Esophagus muscularis mucosa (tissue), 4 donors: ENCODE measurements at regions not wholly inside any gene's neighbourhood (a gene's known extent, or its start where the extent isn't known, plus 50 kb on each side); places are given as distances from the start of the nearest gene placed in this dataset.
"Not testable (repeated sequence)": the region's sequence is repeated elsewhere in the genome, so short reads cannot be mapped to it uniquely, and the experiment has no call there.

Source experiments
- DNase-seq: peaks from one replicate; pipeline ENCODE4 v3.0.0-alpha.2; 2017; ENCODE audit errors: extremely low spot score
- H3K27ac ChIP-seq, 4 donors: fragments of 200-600 bp; sonication (generic); replicated peaks in 1 of 4; 1 replicate in 3 of 4; 2 replicates in 1 of 4; pipeline ENCODE4 v1.5.1; 2016 to 2019; ENCODE audit warnings: mild to moderate bottlenecking in 1 of 4
- H3K27me3 ChIP-seq, 4 donors: fragments of 200-600 bp; sonication (generic); one replicate each; pipeline versions ENCODE4 v1.5.1 to v1.6.0; 2016 to 2019
- H3K36me3 ChIP-seq, 4 donors: fragments of 200-600 bp; sonication (generic); one replicate each; pipeline ENCODE4 v1.5.1; 2016 to 2019
- H3K4me1 ChIP-seq, 4 donors: fragments of 200-600 bp; sonication (generic); one replicate each; pipeline ENCODE4 v1.5.1; 2016 to 2019
- H3K4me3 ChIP-seq, 4 donors: fragments of 200-600 bp; sonication (generic); 1 replicate in 2 of 4; 2 replicates in 2 of 4; pipeline ENCODE4 v1.5.1; 2016 to 2019; ENCODE audit warnings: mild to moderate bottlenecking in 4 of 4, moderate library complexity in 1 of 4
- H3K9me3 ChIP-seq, 4 donors: fragments of 200-600 bp; sonication (generic); 1 replicate in 3 of 4; 2 replicates in 1 of 4; pipeline ENCODE4 v1.5.1; 2016 to 2019
- CTCF ChIP-seq, 3 experiments: fragments of 200-600 bp in 2 of 3; fragments of 450-650 bp in 1 of 3; sonication (generic) in 2 of 3; IDR thresholded peaks; one replicate each; pipeline ENCODE4 v1.5.1; 2017 to 2019; ENCODE audit warnings: antibody characterized with exemption in 3 of 3, mild to moderate bottlenecking in 2 of 3, moderate library complexity in 1 of 3
- EP300 ChIP-seq: sonication (generic); formaldehyde crosslinking; IDR thresholded peaks from one replicate; pipeline ENCODE4 v1.6.1; 2017; ENCODE audit warnings: antibody characterized with exemption
- POLR2A ChIP-seq: fragments of 450-650 bp; IDR thresholded peaks from one replicate; pipeline ENCODE4 v1.6.1; 2017; ENCODE audit warnings: antibody characterized with exemption, moderate library complexity, mild to moderate bottlenecking, low read depth
- POLR2AphosphoS5 ChIP-seq, 2 donors: sonication (generic); formaldehyde crosslinking; IDR thresholded peaks; one replicate each; pipeline ENCODE4 v1.6.1; 2017; ENCODE audit warnings: antibody characterized with exemption in 2 of 2
- WGBS: methylation state at CpG from one replicate; pipeline ENCODE4 v1.1.5; 2018; 5-methylcytosine and 5-hydroxymethylcytosine counted together
- intact Hi-C: fragments of 100-400 bp; cut with DNase I; formaldehyde crosslinking; loops from one replicate; pipeline ENCODE4 v1.15.1; 2023

- peaks cover 0 to 15% (median 5%) of the 10 kb centered on the region in 4 donors for H3K4me1 ChIP-seq
- no peaks in the 10 kb centered on the region for H3K36me3 ChIP-seq
- peaks cover 0 to 31% (median 0%) of the 10 kb centered on the region in 4 donors for H3K27me3 ChIP-seq
- DNase-seq: no peak
- intact Hi-C loops: no loop called here
- no peaks in the 10 kb centered on the region for H3K9me3 ChIP-seq
- H3K27ac ChIP-seq: no peak overlapping the region
- no peak overlapping the region for H3K4me3 ChIP-seq
- no peak for TF ChIP-seq CTCF (IDR thresholded peaks at IDR 0.05)
- TF ChIP-seq POLR2AphosphoS5 (IDR thresholded peaks at IDR 0.05): no peak
- no peak for TF ChIP-seq POLR2A
- no peak for TF ChIP-seq EP300
- 67% methylated on average over 4 of the region's 4 CpGs for WGBS
Observed at GRCh38 chr6:6741264-6741663, 152.7 kb downstream of the LY86 start.

GRCh38 chr6:6742535-6742934 is 154.0 kb downstream of the LY86 start:
- DNase-seq: no peak
- peaks cover 0 to 16% (median under 1%) of the 10 kb centered on the region in 4 donors for H3K4me1 ChIP-seq
- H3K4me3 ChIP-seq: no peak overlapping the region
- H3K27me3 ChIP-seq: peaks cover 0 to 22% (median 0%) of the 10 kb centered on the region in 4 donors
- no peak overlapping the region for H3K27ac ChIP-seq
- TF ChIP-seq POLR2AphosphoS5 (IDR thresholded peaks at IDR 0.05) (no peak), EP300 (no peak), POLR2A (no peak)
- no peaks in the 10 kb centered on the region for H3K36me3 ChIP-seq
- H3K9me3 ChIP-seq: no peaks in the 10 kb centered on the region
- WGBS: 100% methylated on average over 2 of the region's 2 CpGs
- intact Hi-C loops: no loop called here

- no peak for TF ChIP-seq POLR2AphosphoS5 (IDR thresholded peaks at IDR 0.05)
- TF ChIP-seq POLR2A: no peak
- no peak for TF ChIP-seq CTCF (IDR thresholded peaks at IDR 0.05)
- TF ChIP-seq EP300: no peak
- intact Hi-C loops: no loop called here
Observed at GRCh38 chr6:6744551-6744950, 156.0 kb downstream of the LY86 start.

GRCh38 chr6:6745637-6746332 is 157.3 kb downstream of the LY86 start:
- H3K4me3 ChIP-seq, H3K9me3 ChIP-seq, intact Hi-C loops, H3K36me3 ChIP-seq, DNase-seq, H3K27ac ChIP-seq, H3K27me3 ChIP-seq: not testable (repeated sequence)
- H3K4me1 ChIP-seq: peaks cover 14 to 29% (median 18%) of the 10 kb centered on the region in 4 donors
- 99% methylated on average over 38 of the region's 54 CpGs for WGBS

More at GRCh38 chr6:6744551-6744950, 156.0 kb downstream of the LY86 start:
- no peaks in the 10 kb centered on the region for H3K36me3 ChIP-seq
- no peaks in the 10 kb centered on the region for H3K9me3 ChIP-seq
- H3K27me3 ChIP-seq: peaks cover 0 to 3% (median 0%) of the 10 kb centered on the region in 4 donors
- peaks cover 2 to 24% (median 5%) of the 10 kb centered on the region in 4 donors for H3K4me1 ChIP-seq
- DNase-seq: no peak
- no peak overlapping the region for H3K27ac ChIP-seq
- WGBS: 74% methylated on average over 4 of the region's 4 CpGs
- H3K4me3 ChIP-seq: no peak overlapping the region

- no peak overlapping the region for H3K4me3 ChIP-seq
- H3K9me3 ChIP-seq: no peaks in the 10 kb centered on the region
- WGBS: 80% methylated on average over 15 of the region's 15 CpGs
- peaks cover 20 to 36% (median 24%) of the 10 kb centered on the region in 4 donors for H3K4me1 ChIP-seq
- intact Hi-C loops: no loop called here
- no peak for DNase-seq
- no peaks in the 10 kb centered on the region for H3K36me3 ChIP-seq
- no peaks in the 10 kb centered on the region for H3K27me3 ChIP-seq
- TF ChIP-seq EP300: no peak
- TF ChIP-seq POLR2AphosphoS5 (IDR thresholded peaks at IDR 0.05): no peak
- no peak for TF ChIP-seq CTCF (IDR thresholded peaks at IDR 0.05)
- H3K27ac ChIP-seq: no peak overlapping the region
Observed at GRCh38 chr6:6746333-6746969, 157.9 kb downstream of the LY86 start.
